ENCODE measurements at regions not wholly inside any gene's neighbourhood (a gene's known extent, or its start where the extent isn't known, plus 50 kb on each side); places are given as distances from the start of the nearest gene placed in this dataset.

GRCh38 chr5:13470975-13471374, 473.5 kb downstream of the DNAH5 start:
- Histone ChIP-seq H3K27ac (no peak overlapping the region), H3K9me3 (peaks cover 0 to 15% (median 3%) of the 10 kb centered on the region in 8 donors), H3K27me3 (replicated peaks in 1 of 7) (no peaks in the 10 kb centered on the region), H3K36me3 (no peaks in the 10 kb centered on the region), H3K4me1 (no peaks in the 10 kb centered on the region), H3K4me3 (no peak overlapping the region)
- no peak for TF ChIP-seq POLR2AphosphoS5 (IDR thresholded peaks at IDR 0.05)
- TF ChIP-seq CTCF (IDR thresholded peaks at IDR 0.05 in 8 of 11, conservative IDR thresholded peaks at IDR 0.05 in 3 of 11): no peak
- TF ChIP-seq POLR2A (IDR thresholded peaks at IDR 0.05): no peak
- intact Hi-C loops (cut with DNase I; ENCODE audit: low total_unique reads): no loop called here
- WGBS, 5 donors: 60 to 79% (median 70%) methylated on average over 1 of the region's 1 CpG
- no peak for DNase-seq

- no peak for TF ChIP-seq CTCF (IDR thresholded peaks at IDR 0.05 in 8 of 11, conservative IDR thresholded peaks at IDR 0.05 in 3 of 11)
- TF ChIP-seq POLR2AphosphoS5 (IDR thresholded peaks at IDR 0.05): no peak
- no peak for TF ChIP-seq POLR2A (IDR thresholded peaks at IDR 0.05)
- intact Hi-C loops (cut with DNase I; ENCODE audit: low total_unique reads): no loop called here
Observed at GRCh38 chr5:13470263-13470662, 474.2 kb downstream of the DNAH5 start.

GRCh38 chr5:13464532-13465193, 479.8 kb downstream of the DNAH5 start:
- Histone ChIP-seq H3K27me3 (replicated peaks in 1 of 7) (no peaks in the 10 kb centered on the region), H3K4me1 (no peaks in the 10 kb centered on the region), H3K4me3 (no peak overlapping the region), H3K27ac (no peak overlapping the region), H3K9me3 (peaks cover 0 to 14% (median 0%) of the 10 kb centered on the region in 8 donors), H3K36me3 (no peaks in the 10 kb centered on the region)
- TF ChIP-seq POLR2A (IDR thresholded peaks at IDR 0.05) (no peak), POLR2AphosphoS5 (IDR thresholded peaks at IDR 0.05) (no peak), CTCF (IDR thresholded peaks at IDR 0.05 in 8 of 11, conservative IDR thresholded peaks at IDR 0.05 in 3 of 11) (no peak)
- 73 to 91% (median 79%) methylated on average over 2 of the region's 2 CpGs for WGBS, 5 donors
- DNase-seq: no peak
- intact Hi-C loops (cut with DNase I; ENCODE audit: low total_unique reads): no loop called here

More at GRCh38 chr5:13470263-13470662, 474.2 kb downstream of the DNAH5 start:
- no peak for DNase-seq
- Histone ChIP-seq H3K27ac (no peak overlapping the region), H3K9me3 (peaks cover 0 to 15% (median 3%) of the 10 kb centered on the region in 8 donors), H3K4me3 (no peak overlapping the region), H3K4me1 (no peaks in the 10 kb centered on the region), H3K36me3 (no peaks in the 10 kb centered on the region), H3K27me3 (replicated peaks in 1 of 7) (no peaks in the 10 kb centered on the region)

GRCh38 chr5:13460587-13460986, 483.9 kb downstream of the DNAH5 start:
- intact Hi-C loops (cut with DNase I; ENCODE audit: low total_unique reads): no loop called here
- TF ChIP-seq POLR2AphosphoS5 (IDR thresholded peaks at IDR 0.05) (no peak), CTCF (IDR thresholded peaks at IDR 0.05 in 8 of 11, conservative IDR thresholded peaks at IDR 0.05 in 3 of 11) (no peak), POLR2A (IDR thresholded peaks at IDR 0.05) (no peak)
- H3K4me1 ChIP-seq: no peaks in the 10 kb centered on the region
- H3K36me3 ChIP-seq: no peaks in the 10 kb centered on the region
- H3K27me3 ChIP-seq (replicated peaks in 1 of 7): no peaks in the 10 kb centered on the region
- H3K27ac ChIP-seq: no peak overlapping the region
- no peaks in the 10 kb centered on the region for H3K9me3 ChIP-seq
- DNase-seq: no peak
- H3K4me3 ChIP-seq: no peak overlapping the region
- 90 to 95% (median 93%) methylated on average over 2 of the region's 2 CpGs for WGBS, 5 donors
